OCI-LY3 (cell line): ENCODE measurements at regions not wholly inside any gene's neighbourhood (a gene's known extent, or its start where the extent isn't known, plus 50 kb on each side); places are given as distances from the start of the nearest gene placed in this dataset.

Experiments used
- CTCF ChIP-seq: fragments of 200-600, 300-600 bp; sonication (generic); IDR thresholded peaks from 2 replicates; pipeline ENCODE4 v1.5.1; 2014; ENCODE audit warnings: antibody characterized with exemption, low read length, low read depth
- EZH2phosphoT487 ChIP-seq: fragments of 200-600 bp; shearing (Covaris generic); IDR thresholded peaks from 2 replicates; pipeline ENCODE4 v1.6.1; 2018; ENCODE audit warnings: antibody characterized with exemption, mixed run types, low read depth

GRCh38 chr12:93089805-93090569, 160.9 kb upstream of the EEA1 start:
- TF ChIP-seq CTCF (no peak), EZH2phosphoT487 (no peak)
